Mammary epithelial cell (primary cell): ENCODE measurements at regions not wholly inside any gene's neighbourhood (a gene's known extent, or its start where the extent isn't known, plus 50 kb on each side); places are given as distances from the start of the nearest gene placed in this dataset.

ENCODE experiments used
- EZH2 ChIP-seq: IDR thresholded peaks from 2 replicates; pipeline ENCODE4 v1.6.1; 2012; ENCODE audit warnings: low read length, inconsistent platforms, borderline replicate concordance
- TF ChIP-seq, protein P1 (sequence below), 2 donors: IDR thresholded peaks in 1 of 2; conservative IDR thresholded peaks in 1 of 2; 2 replicates each; pipeline ENCODE4 v1.5.1; 2011 to 2012; ENCODE audit warnings: inconsistent platforms in 2 of 2, low read length in 2 of 2, mild to moderate bottlenecking in 2 of 2, control low read depth in 1 of 2, low read depth in 1 of 2; ENCODE audit not compliant: insufficient read depth in 1 of 2; ENCODE audit errors: extremely low read depth in 1 of 2

DNA sequence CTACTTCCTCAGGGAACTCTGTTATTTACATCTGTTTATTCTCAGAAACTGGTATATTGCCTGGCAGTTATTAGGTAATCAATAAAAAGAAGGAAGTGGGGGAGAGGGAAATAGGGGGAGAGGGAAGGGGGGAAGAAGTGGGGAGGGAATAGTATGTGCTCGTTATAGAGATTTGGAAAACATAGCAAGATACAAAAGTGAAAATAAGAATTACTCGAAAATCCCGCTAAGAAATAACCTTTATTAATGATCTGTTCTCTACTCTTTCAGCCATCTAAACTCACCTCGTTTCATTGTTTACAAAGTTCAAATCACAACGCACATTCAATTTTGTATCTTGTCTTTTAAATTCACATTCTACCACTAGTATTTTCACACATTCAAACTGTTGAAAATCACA, 63.0 kb upstream of the CDCA7L start:
- TF ChIP-seq, protein P1, sequence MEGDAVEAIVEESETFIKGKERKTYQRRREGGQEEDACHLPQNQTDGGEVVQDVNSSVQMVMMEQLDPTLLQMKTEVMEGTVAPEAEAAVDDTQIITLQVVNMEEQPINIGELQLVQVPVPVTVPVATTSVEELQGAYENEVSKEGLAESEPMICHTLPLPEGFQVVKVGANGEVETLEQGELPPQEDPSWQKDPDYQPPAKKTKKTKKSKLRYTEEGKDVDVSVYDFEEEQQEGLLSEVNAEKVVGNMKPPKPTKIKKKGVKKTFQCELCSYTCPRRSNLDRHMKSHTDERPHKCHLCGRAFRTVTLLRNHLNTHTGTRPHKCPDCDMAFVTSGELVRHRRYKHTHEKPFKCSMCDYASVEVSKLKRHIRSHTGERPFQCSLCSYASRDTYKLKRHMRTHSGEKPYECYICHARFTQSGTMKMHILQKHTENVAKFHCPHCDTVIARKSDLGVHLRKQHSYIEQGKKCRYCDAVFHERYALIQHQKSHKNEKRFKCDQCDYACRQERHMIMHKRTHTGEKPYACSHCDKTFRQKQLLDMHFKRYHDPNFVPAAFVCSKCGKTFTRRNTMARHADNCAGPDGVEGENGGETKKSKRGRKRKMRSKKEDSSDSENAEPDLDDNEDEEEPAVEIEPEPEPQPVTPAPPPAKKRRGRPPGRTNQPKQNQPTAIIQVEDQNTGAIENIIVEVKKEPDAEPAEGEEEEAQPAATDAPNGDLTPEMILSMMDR (conservative IDR thresholded peaks at IDR 0.05 in 1 of 2, IDR thresholded peaks at IDR 0.05 in 1 of 2; ENCODE audit: extremely low read depth in 1 of 2, insufficient read depth in 1 of 2, low read depth in 1 of 2, low read length in 2 of 2): no peak
- no peak for TF ChIP-seq EZH2
